Loucy (cell line): ENCODE measurements at regions not wholly inside any gene's neighbourhood (a gene's known extent, or its start where the extent isn't known, plus 50 kb on each side); places are given as distances from the start of the nearest gene placed in this dataset.

Experiments
- H2AFZ ChIP-seq: fragments of 200-600 bp; sonication (generic); 2 replicates; pipeline ENCODE4 v1.6.0; 2016; ENCODE audit warnings: antibody characterized with exemption, mild to moderate bottlenecking, low read length, moderate library complexity
- H3F3A ChIP-seq: fragments of 200-600 bp; 2 replicates; pipeline ENCODE4 v1.6.0; 2016; ENCODE audit warnings: antibody characterized with exemption, low read depth, mild to moderate bottlenecking
- H3K27me3 ChIP-seq: fragments of 200-600 bp; sonication (generic); 2 replicates; pipeline ENCODE4 v1.6.1; 2014; ENCODE audit warnings: low read length, mild to moderate bottlenecking; ENCODE audit not compliant: insufficient read depth, poor library complexity, severe bottlenecking
- H3K36me3 ChIP-seq: fragments of 200-600 bp; sonication (generic); 2 replicates; pipeline ENCODE4 v1.6.1; 2016; ENCODE audit warnings: low read length; ENCODE audit not compliant: insufficient read depth
- H3K4me1 ChIP-seq: fragments of 200-600 bp; sonication (generic); 2 replicates; pipeline ENCODE4 v1.5.1; 2014; ENCODE audit warnings: low read length, mild to moderate bottlenecking; ENCODE audit not compliant: insufficient read depth, poor library complexity, severe bottlenecking
- H3K4me2 ChIP-seq: fragments of 200-600 bp; sonication (generic); 2 replicates; pipeline ENCODE4 v1.6.0; 2014; ENCODE audit warnings: antibody characterized with exemption, low read length, low read depth, mild to moderate bottlenecking; ENCODE audit not compliant: poor library complexity, severe bottlenecking
- H3K4me3 ChIP-seq: fragments of 200-600 bp; sonication (generic); 2 replicates; pipeline ENCODE4 v1.5.1; 2014; ENCODE audit warnings: low read length, mild to moderate bottlenecking, mixed read lengths; ENCODE audit not compliant: poor library complexity, severe bottlenecking
- H3K79me2 ChIP-seq: fragments of 200-600 bp; sonication (generic); 2 replicates; pipeline ENCODE4 v1.6.1; 2014; ENCODE audit warnings: low read length; ENCODE audit not compliant: insufficient read depth
- H3K9ac ChIP-seq: fragments of 200-600 bp; sonication (generic); 2 replicates; pipeline ENCODE4 v1.6.0; 2014; ENCODE audit warnings: mild to moderate bottlenecking, low read depth, low read length, moderate library complexity; ENCODE audit not compliant: poor library complexity, severe bottlenecking
- H3K9me2 ChIP-seq: fragments of 200-600 bp; sonication (generic); replicated peaks from 2 replicates; pipeline ENCODE4 v1.6.1; 2016; ENCODE audit warnings: low read depth, low read length, mixed read lengths
- H3K9me3 ChIP-seq: fragments of 200-600 bp; sonication (generic); 2 replicates; pipeline ENCODE4 v1.6.1; 2014; ENCODE audit warnings: mild to moderate bottlenecking, antibody characterized with exemption, low read length, low read depth; ENCODE audit not compliant: insufficient read depth
- H4K20me1 ChIP-seq: fragments of 200-600 bp; sonication (generic); 2 replicates; pipeline ENCODE4 v1.6.0; 2014; ENCODE audit warnings: antibody characterized with exemption, low read length, mild to moderate bottlenecking; ENCODE audit not compliant: insufficient read depth, poor library complexity, severe bottlenecking
- CTCF ChIP-seq: fragments of 200-600 bp; sonication (generic); conservative IDR thresholded peaks from 2 replicates; pipeline ENCODE4 v1.5.1; 2014; ENCODE audit warnings: mild to moderate bottlenecking, antibody characterized with exemption, low read length
- EZH2phosphoT487 ChIP-seq: fragments of 200-600 bp; IDR thresholded peaks from 2 replicates; pipeline ENCODE4 v1.6.1; 2018; ENCODE audit warnings: antibody characterized with exemption, mild to moderate bottlenecking, moderate library complexity, borderline replicate concordance

DNA sequence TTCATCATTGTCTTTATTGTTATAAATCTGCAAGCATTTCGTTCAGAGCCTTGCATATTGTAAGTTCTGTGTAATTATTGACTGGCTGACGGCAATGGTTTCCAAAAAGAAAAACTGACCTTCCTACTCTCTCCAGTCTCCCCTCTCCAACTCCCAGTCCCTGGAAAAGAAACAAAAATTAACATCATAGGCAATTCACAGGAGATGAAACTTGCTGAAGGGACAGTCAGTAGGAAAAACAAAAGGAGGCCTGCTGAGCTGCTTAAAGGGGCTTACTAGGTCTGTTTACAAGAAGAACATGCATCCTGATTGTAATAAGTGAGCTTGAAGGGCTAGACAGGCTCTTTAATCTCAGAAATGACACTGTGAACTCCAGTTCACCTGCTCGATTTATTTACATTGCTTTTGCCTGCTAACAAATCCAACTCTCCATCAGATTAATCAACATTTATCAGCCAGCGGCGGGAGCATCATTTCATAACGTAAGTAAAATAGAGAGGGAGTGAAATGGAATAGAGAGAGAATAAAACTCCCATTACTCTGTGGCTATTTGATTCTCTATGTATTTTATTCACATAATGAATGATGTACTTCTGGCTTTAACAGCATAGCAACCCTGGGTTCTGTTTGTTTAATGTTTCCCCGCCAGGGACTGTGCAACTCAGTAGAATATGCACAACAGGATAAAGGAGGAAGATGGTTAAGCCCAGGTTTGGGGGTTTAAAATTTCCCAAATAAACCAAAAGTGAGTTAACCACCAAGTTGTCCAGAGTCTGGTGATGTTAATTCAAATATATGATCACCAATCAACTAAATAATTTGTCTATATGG is 256.7 kb upstream of the SETBP1 start:
- no peak overlapping the region for H3K4me3 ChIP-seq
- no peaks in the 10 kb centered on the region for H3K9me3 ChIP-seq
- H3K36me3 ChIP-seq, result no peaks in the 10 kb centered on the region
- TF ChIP-seq CTCF, result no peak
- TF ChIP-seq EZH2phosphoT487, result no peak
- no peaks in the 10 kb centered on the region for H3F3A ChIP-seq
- H3K9me2 ChIP-seq, result no peaks in the 10 kb centered on the region
- no peaks in the 10 kb centered on the region for H3K79me2 ChIP-seq
- no peak overlapping the region for H3K9ac ChIP-seq
- H3K4me2 ChIP-seq, result no peak overlapping the region
- H4K20me1 ChIP-seq, result no peaks in the 10 kb centered on the region
- no peak overlapping the region for H2AFZ ChIP-seq
- H3K27me3 ChIP-seq, result no peaks in the 10 kb centered on the region
- H3K4me1 ChIP-seq, result no peaks in the 10 kb centered on the region

- Histone ChIP-seq H3K4me3 (no peak overlapping the region), H3K4me1 (no peaks in the 10 kb centered on the region), H3K27me3 (no peaks in the 10 kb centered on the region), H3K9me2 (no peaks in the 10 kb centered on the region), H3K79me2 (no peaks in the 10 kb centered on the region), H4K20me1 (no peaks in the 10 kb centered on the region), H3K36me3 (no peaks in the 10 kb centered on the region), H3F3A (no peaks in the 10 kb centered on the region), H3K4me2 (no peak overlapping the region), H3K9ac (no peak overlapping the region), H2AFZ (no peak overlapping the region), H3K9me3 (no peaks in the 10 kb centered on the region)
- TF ChIP-seq CTCF (no peak), EZH2phosphoT487 (no peak)
These were observed 256.0 kb upstream of the SETBP1 start for GRCh38 chr18:44424645-44425035.

GRCh38 chr18:44425161-44425560 is 255.5 kb upstream of the SETBP1 start:
- H3K27me3 ChIP-seq, result no peaks in the 10 kb centered on the region
- TF ChIP-seq CTCF, result no peak
- no peak for TF ChIP-seq EZH2phosphoT487

More at GRCh38 chr18:44425161-44425560, 255.5 kb upstream of the SETBP1 start:
- Histone ChIP-seq H3K4me1 (no peaks in the 10 kb centered on the region), H4K20me1 (no peaks in the 10 kb centered on the region), H3K4me3 (no peak overlapping the region), H3K4me2 (no peak overlapping the region), H3K9me2 (no peaks in the 10 kb centered on the region), H2AFZ (no peak overlapping the region), H3K36me3 (no peaks in the 10 kb centered on the region), H3F3A (no peaks in the 10 kb centered on the region), H3K9me3 (no peaks in the 10 kb centered on the region), H3K9ac (no peak overlapping the region), H3K79me2 (no peaks in the 10 kb centered on the region)
